Stomach (tissue), 4 donors: ENCODE measurements at regions not wholly inside any gene's neighbourhood (a gene's known extent, or its start where the extent isn't known, plus 50 kb on each side); places are given as distances from the start of the nearest gene placed in this dataset.

Source experiments
- CTCF ChIP-seq, 7 experiments: fragments of 450-650 bp in 4 of 7; fragments of 200-600 bp in 3 of 7; sonication (generic) in 3 of 7; IDR thresholded peaks; one replicate each; pipeline ENCODE4 v1.5.1; 2016 to 2019; ENCODE audit warnings: antibody characterized with exemption in 7 of 7, control low read depth in 2 of 7, mild to moderate bottlenecking in 1 of 7
- POLR2A ChIP-seq, 4 donors: fragments of 450-650 bp; IDR thresholded peaks; one replicate each; pipeline ENCODE4 v1.6.1; 2016; ENCODE audit warnings: antibody characterized with exemption in 4 of 4, control low read depth in 2 of 4, mild to moderate bottlenecking in 1 of 4, moderate library complexity in 1 of 4

- TF ChIP-seq POLR2A (IDR thresholded peaks at IDR 0.05): no peak
- TF ChIP-seq CTCF (IDR thresholded peaks at IDR 0.05): no peak
Observed at GRCh38 chr3:157610876-157611535, 107.8 kb upstream of the VEPH1 start.
